Natural killer cell (primary cell): ENCODE measurements at regions not wholly inside any gene's neighbourhood (a gene's known extent, or its start where the extent isn't known, plus 50 kb on each side); places are given as distances from the start of the nearest gene placed in this dataset.

Experiments used
- ATAC-seq, 3 donors: fragments of 150-1000 bp in 2 of 3; fragments of 200-7000 bp in 1 of 3; cut with Tn5 transposase; 1 replicate in 1 of 3; 2 replicates in 2 of 3; pipeline ENCODE4 v1.10.0; 2021; ENCODE audit warnings: mild to moderate bottlenecking in 2 of 3, moderate library complexity in 2 of 3
- DNase-seq, 2 donors: peaks; one replicate each; pipeline versions ENCODE4 v3.0.0 to v3.0.0-alpha.2; 2013 to 2021; ENCODE audit warnings: mixed read lengths in 1 of 2
- H3K27ac ChIP-seq: one replicate; pipeline ENCODE4 v1.5.1; 2013; ENCODE audit warnings: mild to moderate bottlenecking, low read length
- H3K27me3 ChIP-seq: one replicate; pipeline ENCODE4 v1.6.1; 2013; ENCODE audit warnings: low read length; ENCODE audit not compliant: control insufficient read depth, insufficient read depth
- H3K36me3 ChIP-seq: one replicate; pipeline ENCODE4 v1.6.1; 2013; ENCODE audit warnings: low read length; ENCODE audit not compliant: control insufficient read depth, insufficient read depth
- H3K4me1 ChIP-seq: one replicate; pipeline ENCODE4 v1.6.1; 2013; ENCODE audit warnings: low read length; ENCODE audit not compliant: control insufficient read depth, insufficient read depth
- H3K4me3 ChIP-seq: one replicate; pipeline ENCODE4 v1.5.1; 2013; ENCODE audit warnings: low read length
- H3K9me3 ChIP-seq: one replicate; pipeline ENCODE4 v1.6.1; 2013; ENCODE audit warnings: low read length; ENCODE audit not compliant: control insufficient read depth, insufficient read depth
- H3K27ac Mint-ChIP-seq, 2 donors: one replicate each; pipeline ENCODE4 v1.8.0; 2022; ENCODE audit warnings: mild to moderate bottlenecking in 2 of 2, mixed read lengths in 2 of 2, moderate library complexity in 1 of 2
- H3K27me3 Mint-ChIP-seq, 2 donors: one replicate each; pipeline ENCODE4 v1.8.0; 2022; ENCODE audit warnings: low read depth in 2 of 2, mixed read lengths in 2 of 2
- H3K36me3 Mint-ChIP-seq: one replicate; pipeline ENCODE4 v1.8.0; 2022; ENCODE audit warnings: mixed read lengths
- H3K4me1 Mint-ChIP-seq, 2 donors: one replicate each; pipeline ENCODE4 v1.8.0; 2022; ENCODE audit warnings: mixed read lengths in 2 of 2
- H3K4me3 Mint-ChIP-seq: one replicate; pipeline ENCODE4 v1.8.0; 2022; ENCODE audit warnings: mild to moderate bottlenecking, moderate library complexity, mixed read lengths
- H3K9me3 Mint-ChIP-seq, 2 donors: one replicate each; pipeline ENCODE4 v1.8.0; 2022; ENCODE audit warnings: mixed read lengths in 2 of 2
- WGBS: methylation state at CpG from one replicate; pipeline ENCODE4 v1.1.7; 2013; ENCODE audit warnings: missing lambda C conversion rate; ENCODE audit not compliant: insufficient coverage; 5-methylcytosine and 5-hydroxymethylcytosine counted together
- intact Hi-C: fragments of 100-400 bp; cut with micrococcal nuclease; formaldehyde crosslinking; loops from one replicate; pipeline ENCODE4 v1.14.2; 2022
- TF ChIP-seq, protein P1 (sequence below): fragments of 200-600 bp; IDR thresholded peaks from one replicate; pipeline ENCODE4 v1.8.0; 2022; ENCODE audit warnings: antibody characterized with exemption

DNA sequence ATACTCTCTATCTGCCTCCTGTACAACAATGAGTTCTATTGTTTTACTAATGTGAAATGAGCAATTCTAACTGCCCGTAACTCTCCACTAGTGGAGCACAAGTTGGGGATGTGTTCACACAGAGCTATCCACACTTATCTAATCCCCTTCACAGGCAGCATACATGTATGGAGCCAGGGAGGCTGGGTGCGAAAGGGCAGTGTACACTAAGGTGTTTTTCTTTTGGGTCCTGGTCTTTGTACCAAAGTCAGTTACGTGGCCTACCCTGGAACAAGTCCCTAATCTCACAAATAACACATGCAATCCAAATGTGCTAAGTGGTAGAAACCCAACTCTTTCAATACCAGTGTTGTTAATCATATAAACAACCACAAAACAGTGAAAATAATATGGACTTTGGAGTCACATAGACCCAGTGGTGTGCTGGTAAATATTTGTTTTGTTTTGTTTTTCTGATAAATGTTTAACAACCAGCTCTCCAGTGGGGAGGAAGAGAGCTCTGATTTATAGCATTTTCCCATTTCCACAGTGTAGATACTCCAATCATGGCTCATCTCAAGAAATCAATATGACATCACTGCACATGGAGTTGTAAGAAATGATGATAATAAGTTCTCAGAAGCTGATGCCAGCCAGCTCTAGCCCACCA is 319.9 kb upstream of the DUSP10 start:
- H3K4me1 Mint-ChIP-seq: no peaks in the 10 kb centered on the region
- Histone ChIP-seq H3K36me3 (no peaks in the 10 kb centered on the region), H3K27ac (no peak overlapping the region), H3K9me3 (peaks cover 6% of the 10 kb centered on the region), H3K4me3 (no peak overlapping the region), H3K27me3 (no peaks in the 10 kb centered on the region), H3K4me1 (no peaks in the 10 kb centered on the region)
- H3K27me3 Mint-ChIP-seq: peaks cover 7 to 8% of the 10 kb centered on the region in 2 donors
- TF ChIP-seq, protein P1, sequence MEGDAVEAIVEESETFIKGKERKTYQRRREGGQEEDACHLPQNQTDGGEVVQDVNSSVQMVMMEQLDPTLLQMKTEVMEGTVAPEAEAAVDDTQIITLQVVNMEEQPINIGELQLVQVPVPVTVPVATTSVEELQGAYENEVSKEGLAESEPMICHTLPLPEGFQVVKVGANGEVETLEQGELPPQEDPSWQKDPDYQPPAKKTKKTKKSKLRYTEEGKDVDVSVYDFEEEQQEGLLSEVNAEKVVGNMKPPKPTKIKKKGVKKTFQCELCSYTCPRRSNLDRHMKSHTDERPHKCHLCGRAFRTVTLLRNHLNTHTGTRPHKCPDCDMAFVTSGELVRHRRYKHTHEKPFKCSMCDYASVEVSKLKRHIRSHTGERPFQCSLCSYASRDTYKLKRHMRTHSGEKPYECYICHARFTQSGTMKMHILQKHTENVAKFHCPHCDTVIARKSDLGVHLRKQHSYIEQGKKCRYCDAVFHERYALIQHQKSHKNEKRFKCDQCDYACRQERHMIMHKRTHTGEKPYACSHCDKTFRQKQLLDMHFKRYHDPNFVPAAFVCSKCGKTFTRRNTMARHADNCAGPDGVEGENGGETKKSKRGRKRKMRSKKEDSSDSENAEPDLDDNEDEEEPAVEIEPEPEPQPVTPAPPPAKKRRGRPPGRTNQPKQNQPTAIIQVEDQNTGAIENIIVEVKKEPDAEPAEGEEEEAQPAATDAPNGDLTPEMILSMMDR: no peak
- 85% methylated on average over 2 of the region's 3 CpGs for WGBS
- intact Hi-C loops: no loop called here
- no peak overlapping the region for H3K4me3 Mint-ChIP-seq
- peaks cover 6 to 7% of the 10 kb centered on the region in 2 donors for H3K9me3 Mint-ChIP-seq
- no peak overlapping the region for H3K27ac Mint-ChIP-seq
- no peak for ATAC-seq
- H3K36me3 Mint-ChIP-seq: peaks cover 10% of the 10 kb centered on the region
- no peak for DNase-seq

DNA sequence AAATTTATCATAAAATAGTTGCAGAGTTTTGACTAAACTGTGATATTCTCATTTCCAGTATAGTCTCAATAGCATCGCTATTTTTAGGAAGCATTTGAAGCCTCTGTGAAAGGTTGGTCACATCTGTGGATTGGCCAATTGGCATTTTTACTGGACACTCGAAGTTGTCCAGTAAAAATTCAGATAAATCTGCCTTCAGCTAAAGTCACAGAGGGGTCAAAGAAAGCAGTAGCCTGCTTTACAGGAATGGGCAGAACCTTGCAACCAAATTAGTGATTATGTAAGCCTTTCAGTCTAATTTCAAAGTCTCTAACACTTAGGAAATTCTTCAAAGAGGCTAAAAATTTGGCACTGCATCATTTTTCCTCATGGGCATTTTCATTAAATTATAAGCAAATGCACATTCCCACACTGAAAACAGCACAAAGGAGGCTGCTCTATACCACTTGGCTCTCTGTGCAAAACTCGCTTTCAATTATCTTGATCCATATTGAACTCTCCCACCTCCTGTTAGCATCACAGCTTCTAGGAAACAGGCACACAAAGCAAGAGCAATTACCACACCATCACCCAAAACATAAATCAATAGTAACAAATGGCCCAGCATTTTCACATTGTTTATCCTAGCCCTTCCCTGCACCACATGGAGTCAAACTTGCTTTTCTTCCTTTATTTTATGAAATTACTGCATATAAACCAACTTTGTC is 318.5 kb upstream of the DUSP10 start:
- TF ChIP-seq, protein P1: no peak
- Mint-ChIP-seq H3K36me3 (peaks cover 10% of the 10 kb centered on the region), H3K4me3 (no peak overlapping the region), H3K27ac (no peak overlapping the region), H3K27me3 (peaks cover 7 to 8% of the 10 kb centered on the region in 2 donors), H3K4me1 (no peaks in the 10 kb centered on the region), H3K9me3 (peaks cover 6 to 7% of the 10 kb centered on the region in 2 donors)
- H3K27me3 ChIP-seq: no peaks in the 10 kb centered on the region
- no peak overlapping the region for H3K27ac ChIP-seq
- ATAC-seq (no peak), DNase-seq (no peak)
- H3K36me3 ChIP-seq: no peaks in the 10 kb centered on the region
- no peak overlapping the region for H3K4me3 ChIP-seq
- H3K9me3 ChIP-seq: peaks cover 6% of the 10 kb centered on the region
- 85% methylated on average over 3 of the region's 3 CpGs for WGBS
- intact Hi-C loops: no loop called here
- no peaks in the 10 kb centered on the region for H3K4me1 ChIP-seq

DNA sequence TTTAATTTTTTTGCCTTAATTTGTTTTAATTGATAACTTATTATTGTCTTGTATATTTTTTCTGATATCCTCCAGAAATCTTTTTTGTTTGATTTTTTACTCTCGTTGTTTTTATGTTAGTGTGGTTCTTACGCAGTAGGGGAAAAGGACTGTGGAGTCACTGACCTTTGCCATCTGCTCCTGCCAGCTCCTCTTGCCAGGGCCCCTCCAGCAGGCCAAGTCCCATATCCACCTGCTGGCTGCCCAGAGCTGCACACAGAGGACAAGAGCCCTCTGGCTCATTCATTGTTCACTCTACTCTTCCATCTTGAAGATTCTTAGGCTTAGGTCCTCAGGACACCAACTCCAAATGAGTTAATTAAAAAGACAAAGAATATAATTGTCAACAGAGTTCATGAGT is 316.4 kb upstream of the DUSP10 start:
- Histone ChIP-seq H3K36me3 (no peaks in the 10 kb centered on the region), H3K27me3 (no peaks in the 10 kb centered on the region), H3K27ac (no peak overlapping the region), H3K4me1 (no peaks in the 10 kb centered on the region), H3K4me3 (no peak overlapping the region), H3K9me3 (no peaks in the 10 kb centered on the region)
- Mint-ChIP-seq H3K9me3 (no peaks in the 10 kb centered on the region), H3K4me1 (no peaks in the 10 kb centered on the region), H3K27ac (no peak overlapping the region), H3K36me3 (no peaks in the 10 kb centered on the region), H3K4me3 (no peak overlapping the region), H3K27me3 (peaks cover 0 to 3% of the 10 kb centered on the region in 2 donors)
- WGBS: 100% methylated on average over 2 of the region's 2 CpGs
- no peak for ATAC-seq
- DNase-seq: no peak
- intact Hi-C loops: no loop called here
- TF ChIP-seq, protein P1: no peak
